Tongue (tissue), 1 donor: ENCODE measurements at regions not wholly inside any gene's neighbourhood (a gene's known extent, or its start where the extent isn't known, plus 50 kb on each side); places are given as distances from the start of the nearest gene placed in this dataset.
A peak's percentile ranks its signal among the peaks of the same experiment; 100 is the strongest.
"Not testable (repeated sequence)": the region's sequence is repeated elsewhere in the genome, so short reads cannot be mapped to it uniquely, and the experiment has no call there.

Experiments
- DNase-seq: peaks from one replicate; pipeline ENCODE4 v3.0.0-alpha.2; 2015

- no peak for DNase-seq
These were observed 61.4 kb downstream of the NXNL2 start for GRCh38 chr9:88596376-88596775.

GRCh38 chr9:88604836-88605511 is 70.0 kb downstream of the NXNL2 start:
- DNase-seq, result no peak

DNA sequence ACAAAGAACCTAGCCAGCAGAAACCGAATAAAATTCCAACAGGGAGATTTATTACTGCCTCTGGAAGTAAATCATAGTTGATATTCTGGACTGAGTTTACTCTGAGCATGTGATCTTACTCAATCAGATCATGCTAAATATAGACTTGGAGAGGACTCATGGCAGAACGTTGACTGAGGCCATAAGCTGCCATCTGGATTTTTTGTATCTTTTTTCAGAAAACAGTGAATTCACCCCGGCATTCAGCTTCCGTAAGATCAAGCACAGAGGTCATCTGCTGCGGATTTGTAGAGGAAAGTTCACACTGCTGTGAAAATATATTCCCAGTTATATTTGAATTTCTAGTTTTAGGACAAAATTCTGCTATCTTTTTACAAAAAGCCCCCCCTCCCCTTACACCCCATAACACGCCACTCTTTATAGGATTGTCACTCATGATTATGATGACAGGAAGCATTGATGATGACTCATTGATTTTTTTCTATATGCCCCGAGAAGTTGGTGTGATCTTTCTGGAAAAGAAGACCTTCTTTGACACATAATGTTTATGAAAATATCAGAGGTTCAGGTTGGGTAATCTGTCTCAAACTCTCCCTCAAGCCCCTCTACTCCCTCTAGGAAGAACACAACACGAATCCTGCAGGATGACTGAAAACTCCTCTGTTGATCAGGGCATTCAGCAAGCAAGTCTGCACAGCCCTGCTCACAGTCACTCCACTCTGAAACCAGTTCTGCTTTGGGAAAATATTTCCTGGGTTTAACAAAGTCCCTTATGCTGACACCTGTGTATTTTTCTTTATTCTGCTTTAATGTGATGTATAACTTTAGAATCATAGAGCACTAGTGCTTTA is 70.8 kb downstream of the NXNL2 start:
- DNase-seq, result peak; percentile 44

- no peak for DNase-seq
These were observed 79.4 kb downstream of the NXNL2 start for GRCh38 chr9:88614359-88614758.

DNA sequence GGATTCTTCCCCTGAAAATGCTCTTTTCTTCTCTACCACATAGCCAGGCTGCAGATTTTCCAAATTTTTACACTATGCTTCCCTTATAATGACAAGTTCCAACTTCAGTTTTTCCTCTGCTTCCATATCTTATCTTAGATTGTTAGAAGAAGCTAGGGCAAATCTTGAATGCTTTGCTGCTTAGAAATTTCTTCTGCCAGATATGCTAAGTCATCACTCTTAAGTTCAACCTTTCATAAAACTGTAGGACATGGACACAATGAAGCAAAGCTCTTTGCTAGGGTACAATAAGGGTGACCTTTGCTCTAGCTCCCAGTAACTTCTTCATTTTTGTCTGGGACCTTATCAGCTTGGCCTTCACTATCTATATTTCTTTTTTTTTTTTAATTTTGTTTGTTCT is 88.7 kb downstream of the NXNL2 start:
- DNase-seq, result no peak

- no peak for DNase-seq
These were observed 93.1 kb downstream of the NXNL2 start for GRCh38 chr9:88628114-88628513.

GRCh38 chr9:88628811-88629210 is 93.8 kb downstream of the NXNL2 start:
- DNase-seq, result no peak

DNA sequence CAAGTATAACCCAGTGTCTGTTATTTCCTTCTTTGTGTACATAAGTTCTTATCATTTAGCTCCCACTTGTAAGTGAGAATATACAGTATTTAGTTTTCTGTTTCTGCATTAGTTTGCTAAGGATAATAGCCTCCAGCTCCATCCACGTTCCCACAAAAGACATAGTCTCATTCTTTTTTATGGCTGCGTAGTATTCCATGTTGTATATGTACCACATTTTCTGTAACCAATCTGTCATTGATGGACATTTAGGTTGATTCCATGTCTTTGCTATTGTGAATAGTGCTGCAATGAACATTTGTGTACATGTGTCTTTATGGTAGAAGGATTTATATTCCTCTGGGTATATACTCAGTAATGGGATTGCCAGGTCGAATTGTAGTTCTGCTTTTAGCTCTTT is 95.6 kb downstream of the NXNL2 start:
- DNase-seq, result not testable (repeated sequence)

DNA sequence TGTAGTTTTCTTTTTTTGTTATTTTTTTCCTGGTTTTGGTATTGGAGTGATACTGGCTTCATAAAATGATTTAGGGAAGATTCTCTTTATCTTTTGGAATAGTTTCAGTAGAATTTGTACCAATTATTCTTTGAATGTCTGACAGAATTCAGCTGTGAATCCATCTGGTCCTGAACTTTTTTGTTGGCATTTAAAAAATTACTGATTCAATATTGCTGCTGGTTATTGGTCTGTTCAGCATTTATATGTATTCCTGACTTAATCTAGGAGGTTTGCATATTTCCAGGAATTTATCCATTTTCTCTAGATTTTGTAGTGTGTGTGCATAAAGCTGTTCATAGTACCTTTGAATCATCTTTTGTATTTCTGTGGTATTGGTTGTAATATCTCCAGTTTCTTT is 100.2 kb downstream of the NXNL2 start:
- no peak for DNase-seq

GRCh38 chr9:88641456-88642240 is 106.7 kb downstream of the NXNL2 start:
- DNase-seq, result no peak

DNA sequence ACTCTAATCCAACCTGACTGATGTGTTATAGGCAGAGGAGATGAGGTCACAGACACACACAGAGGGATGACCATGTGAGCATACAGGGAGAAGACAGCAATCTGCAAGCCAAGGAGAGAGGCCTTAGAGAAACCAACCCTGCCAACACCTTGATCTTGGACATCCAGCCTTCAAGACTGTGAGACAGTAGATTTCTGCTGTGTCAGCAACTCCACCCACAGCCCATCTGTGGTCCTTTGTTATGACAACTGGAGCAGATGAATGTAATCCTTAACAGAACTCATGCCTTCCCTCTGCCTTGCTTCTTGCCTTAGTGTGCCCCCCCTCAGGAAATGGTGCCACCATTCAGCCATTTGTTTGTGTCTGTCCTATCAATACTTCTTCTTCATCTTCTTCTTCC is 107.4 kb downstream of the NXNL2 start:
- no peak for DNase-seq

DNA sequence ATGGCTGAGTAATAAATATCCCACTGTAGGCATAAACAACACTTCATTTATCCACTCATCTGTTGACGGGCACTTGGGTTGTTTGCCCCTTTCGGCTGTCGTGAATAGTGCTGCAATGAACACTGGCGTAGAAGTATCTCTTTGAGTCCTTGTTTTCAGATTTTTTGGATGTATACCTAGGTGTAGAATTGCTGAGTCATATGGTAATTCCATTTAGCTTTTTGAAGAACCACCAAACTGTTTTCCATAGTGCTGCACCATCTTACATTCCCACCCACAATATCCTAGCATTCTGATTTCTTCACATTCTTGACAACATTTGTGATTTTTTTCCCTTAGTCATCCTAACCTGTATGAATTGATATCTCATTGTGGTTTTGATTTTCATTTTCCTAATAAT is 109.0 kb downstream of the NXNL2 start:
- no peak for DNase-seq

GRCh38 chr9:88645172-88645878 is 110.3 kb downstream of the NXNL2 start:
- peak; percentile 11 for DNase-seq

DNA sequence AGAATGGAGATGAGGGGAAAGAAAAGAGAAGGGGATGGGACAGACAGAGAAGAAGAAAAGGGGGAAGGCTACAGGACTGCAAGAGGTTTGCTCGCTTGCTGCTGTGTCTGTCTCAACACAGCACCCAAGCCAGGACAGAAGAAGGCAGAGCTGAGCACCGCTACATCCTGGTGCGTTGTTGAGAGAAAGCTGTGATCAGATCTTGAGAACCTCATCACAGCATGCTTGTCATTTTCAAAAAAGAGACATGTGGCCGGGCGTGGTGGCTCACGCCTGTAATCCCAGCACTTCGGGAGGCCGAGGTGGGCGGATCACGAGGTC is 110.9 kb downstream of the NXNL2 start:
- no peak for DNase-seq

DNA sequence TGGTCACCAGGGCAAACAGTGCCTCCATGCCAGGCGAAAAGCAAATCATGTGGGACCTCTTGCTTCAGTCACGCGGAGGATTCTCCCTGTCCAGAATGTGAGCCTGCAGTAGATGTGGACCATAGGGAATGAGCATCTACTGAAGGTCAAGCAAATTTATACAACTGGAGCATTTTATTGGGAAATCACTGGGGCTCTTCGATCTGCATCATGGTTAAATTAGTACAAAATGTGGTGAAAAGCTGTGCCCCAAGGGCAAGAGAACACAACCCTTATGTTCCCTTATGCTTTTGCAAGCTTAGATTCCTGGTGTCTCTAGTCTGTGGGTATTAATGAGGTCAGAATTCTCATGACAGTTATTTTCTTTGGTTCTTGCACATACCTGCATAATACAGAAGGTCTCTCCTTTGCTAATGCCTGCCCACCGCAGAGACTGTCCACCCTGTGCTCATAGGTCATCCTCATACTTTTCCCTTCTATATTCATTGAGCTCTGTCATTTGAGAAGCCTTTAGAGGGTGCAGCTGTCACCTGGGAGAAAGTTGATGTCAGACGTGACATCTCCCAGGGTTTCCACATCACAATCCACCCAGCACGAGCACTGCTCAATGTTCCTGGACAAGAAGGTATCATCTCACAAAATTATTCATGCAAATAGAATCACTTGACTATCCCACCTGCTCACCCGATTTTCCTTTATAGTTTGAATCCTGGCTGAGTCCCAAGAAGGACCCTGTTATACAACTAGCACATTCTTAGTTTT is 111.7 kb downstream of the NXNL2 start:
- DNase-seq, result peak; percentile 75

DNA sequence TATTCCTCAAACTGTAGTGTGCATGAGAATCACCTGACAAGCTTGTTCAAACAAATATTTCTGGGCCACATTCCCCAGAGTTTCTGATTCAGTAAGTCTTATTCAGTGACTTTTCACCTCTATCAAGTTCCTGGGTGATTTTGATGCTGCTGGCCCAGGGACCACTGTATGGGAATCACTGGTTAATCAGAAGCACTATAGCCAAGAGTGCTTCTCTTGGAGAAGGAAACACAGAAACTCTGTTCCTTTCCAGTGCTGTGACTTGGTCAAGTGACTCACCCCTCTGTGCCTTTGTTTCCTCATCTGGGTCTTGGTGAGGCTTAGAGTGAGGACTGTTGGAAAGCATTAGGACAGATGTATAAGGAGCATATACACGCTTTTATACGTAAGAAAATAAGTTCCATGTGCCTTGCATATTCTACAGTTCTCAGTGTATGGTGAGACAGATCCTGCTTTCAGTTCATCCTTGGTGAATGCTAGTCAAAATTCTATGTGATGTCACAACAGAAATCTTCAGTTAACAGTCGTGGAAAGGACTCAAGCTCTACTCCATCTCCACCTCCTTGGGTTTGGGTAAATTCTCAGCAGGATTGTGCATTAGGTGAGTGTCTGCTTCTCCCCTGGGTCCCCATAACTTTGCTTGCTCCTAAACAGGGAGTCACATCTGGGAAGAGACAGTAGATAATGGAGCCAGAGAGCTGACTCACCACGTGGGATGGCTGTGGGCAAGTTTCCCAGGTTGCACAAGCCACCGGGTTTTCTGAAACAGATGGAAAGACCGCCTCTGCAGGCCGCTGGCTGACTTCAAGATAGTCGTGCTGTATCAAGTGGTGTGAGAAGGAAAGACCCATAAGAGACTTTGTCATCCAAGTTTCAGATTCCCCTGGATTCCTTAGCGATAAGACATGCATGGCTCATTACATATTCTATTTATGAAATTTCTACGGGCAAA is 117.0 kb downstream of the NXNL2 start:
- DNase-seq, result peak; percentile 76

- no peak for DNase-seq
These were observed 117.9 kb downstream of the NXNL2 start for GRCh38 chr9:88652876-88653275.

DNA sequence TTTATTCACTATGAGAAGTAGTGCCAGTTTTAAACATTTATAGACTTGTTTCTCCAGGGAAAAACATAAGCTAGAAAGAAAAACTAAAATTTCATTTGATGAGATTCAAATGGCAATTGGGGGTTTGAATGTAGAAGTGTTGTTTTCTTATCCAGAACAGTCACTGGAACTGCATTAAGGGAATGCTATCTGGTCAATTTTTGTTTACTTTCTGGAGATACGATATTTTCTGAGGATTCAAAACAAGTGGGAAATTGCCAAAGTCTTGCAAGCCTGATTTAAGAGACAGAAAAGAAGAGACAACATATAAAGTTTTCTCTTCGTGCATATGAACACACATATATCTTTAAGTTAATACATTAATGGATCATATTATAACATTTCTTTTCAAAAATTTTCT is 118.4 kb downstream of the NXNL2 start:
- DNase-seq, result no peak

- DNase-seq, result peak; percentile 16
These were observed 118.9 kb downstream of the NXNL2 start for GRCh38 chr9:88653911-88654310.

DNA sequence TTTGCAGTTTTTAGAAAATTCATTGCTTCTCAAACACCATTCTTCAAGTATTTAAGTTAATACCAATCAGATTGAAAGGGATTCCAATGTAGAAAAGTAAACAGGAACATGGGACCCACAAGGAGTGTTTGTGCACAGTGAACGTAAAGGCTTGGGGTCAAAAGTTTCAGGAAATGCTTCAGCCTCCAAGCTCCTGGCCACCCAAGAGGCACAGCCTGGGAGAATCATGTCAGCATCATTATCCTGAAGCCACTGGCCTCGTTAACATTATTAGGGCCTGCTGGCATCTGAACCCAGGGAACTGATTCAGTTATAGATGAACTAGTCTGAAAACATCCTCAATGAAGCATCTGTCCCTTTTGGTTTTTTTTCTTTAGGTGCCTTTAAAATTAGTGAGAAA is 122.9 kb downstream of the NXNL2 start:
- DNase-seq, result peak; percentile 10
